GM21529 (cell line): ENCODE measurements at regions not wholly inside any gene's neighbourhood (a gene's known extent, or its start where the extent isn't known, plus 50 kb on each side); places are given as distances from the start of the nearest gene placed in this dataset.

ENCODE experiments used
- ATAC-seq: cut with Tn5 transposase; IDR thresholded peaks from one replicate; pipeline ENCODE4 v1.9.1; 2021; ENCODE audit not compliant: unreplicated experiment

DNA sequence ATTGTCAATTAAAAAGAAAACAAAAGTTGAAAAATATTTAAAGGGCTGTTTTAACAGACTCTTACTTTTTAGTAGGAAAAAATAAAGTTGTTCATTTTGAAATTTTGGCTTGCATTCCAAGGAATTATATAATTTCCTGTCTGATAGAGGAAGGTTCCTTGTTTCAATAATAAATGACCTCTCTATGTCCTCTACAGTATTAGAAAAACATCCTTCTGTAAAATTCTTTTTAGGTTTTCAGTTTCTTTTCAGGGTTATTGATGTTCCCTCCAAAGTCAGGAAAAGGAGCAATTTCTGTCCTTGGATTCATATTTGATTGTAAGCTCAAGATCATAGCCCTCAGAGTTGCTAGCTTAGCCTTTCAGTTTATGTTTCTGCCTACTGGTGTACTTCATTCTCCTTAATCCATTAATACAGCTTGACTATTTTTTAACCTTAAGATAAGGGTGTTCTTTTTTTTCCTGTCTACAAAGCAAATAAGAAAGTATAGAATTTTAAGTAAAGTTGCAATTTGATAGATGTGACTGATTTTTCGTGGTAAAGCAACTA is 125.2 kb upstream of the COL3A1 start:
- ATAC-seq = no peak

DNA sequence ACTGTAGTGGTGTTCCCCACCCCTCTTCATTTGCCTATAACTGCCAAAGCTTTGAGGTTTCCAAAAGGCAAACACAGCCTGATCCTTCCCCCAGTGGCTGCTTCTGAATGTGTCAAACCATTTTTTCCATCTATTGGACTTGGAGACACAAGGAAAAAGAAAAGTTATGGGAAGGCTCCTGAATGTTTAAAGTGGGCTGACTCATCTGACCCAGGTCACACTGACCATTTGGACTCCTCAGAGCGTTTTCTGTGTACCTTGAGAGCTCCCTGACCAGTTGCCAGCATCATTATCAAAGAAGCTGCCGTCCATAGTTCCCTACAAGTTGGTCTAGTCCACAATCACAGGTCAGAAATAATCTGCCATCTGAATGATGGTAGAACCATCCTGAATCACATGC is 123.4 kb upstream of the COL3A1 start:
- no peak for ATAC-seq

DNA sequence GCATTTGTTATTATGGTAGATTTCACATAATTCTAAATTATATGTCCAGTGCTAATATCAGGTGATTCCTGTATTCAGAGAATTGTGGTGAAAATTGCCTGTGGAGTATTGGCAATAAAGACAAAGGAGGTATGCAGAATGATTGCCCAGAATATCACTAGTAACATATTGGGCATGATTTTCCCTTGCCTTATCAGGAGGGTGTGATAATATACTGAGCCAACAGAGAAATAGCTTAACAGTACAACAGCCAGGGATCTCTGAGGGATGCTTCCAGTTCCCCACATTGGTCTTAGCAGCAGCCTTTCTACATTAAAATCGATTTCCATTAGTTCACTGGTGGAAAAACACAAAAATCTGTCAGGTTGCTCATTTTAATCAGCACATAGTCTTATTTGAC is 122.9 kb upstream of the COL3A1 start:
- no peak for ATAC-seq

DNA sequence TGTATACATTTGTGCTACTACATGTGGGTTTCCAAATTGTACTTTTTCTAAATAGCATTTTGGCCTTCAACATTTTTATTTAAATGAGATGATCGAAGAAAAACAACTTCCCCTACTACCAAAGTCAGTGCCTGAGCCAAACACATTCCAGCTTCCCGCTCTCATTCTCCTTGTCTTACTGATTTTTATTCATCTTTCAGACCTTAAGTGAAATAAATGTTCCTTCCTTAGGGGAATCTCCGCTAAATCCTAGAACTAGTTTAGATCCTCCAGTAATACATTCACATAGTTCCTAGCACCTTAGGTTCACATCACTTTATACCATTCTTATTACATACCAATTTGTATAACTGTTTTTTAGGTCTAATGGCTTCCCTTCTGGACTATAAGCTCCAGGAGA is 122.3 kb upstream of the COL3A1 start:
- no peak for ATAC-seq

DNA sequence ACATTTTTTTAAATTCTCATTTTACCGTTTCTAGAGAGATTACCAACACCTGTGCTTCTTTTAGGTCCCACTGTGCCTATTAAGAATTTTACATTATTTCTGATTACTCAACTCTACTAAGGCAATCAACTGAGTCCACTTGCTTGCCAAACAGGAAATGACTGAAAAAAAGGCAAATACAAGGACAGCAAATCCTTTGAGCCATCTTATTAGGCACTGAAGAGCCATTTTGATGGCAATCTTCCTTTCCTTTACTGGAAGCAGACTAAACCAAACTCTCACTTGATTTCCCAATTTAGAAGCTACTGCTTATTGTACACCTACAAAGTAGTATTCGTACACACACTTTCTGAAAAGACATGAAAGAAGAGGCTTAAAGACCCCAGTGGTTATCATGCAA is 121.4 kb upstream of the COL3A1 start:
- no peak for ATAC-seq

DNA sequence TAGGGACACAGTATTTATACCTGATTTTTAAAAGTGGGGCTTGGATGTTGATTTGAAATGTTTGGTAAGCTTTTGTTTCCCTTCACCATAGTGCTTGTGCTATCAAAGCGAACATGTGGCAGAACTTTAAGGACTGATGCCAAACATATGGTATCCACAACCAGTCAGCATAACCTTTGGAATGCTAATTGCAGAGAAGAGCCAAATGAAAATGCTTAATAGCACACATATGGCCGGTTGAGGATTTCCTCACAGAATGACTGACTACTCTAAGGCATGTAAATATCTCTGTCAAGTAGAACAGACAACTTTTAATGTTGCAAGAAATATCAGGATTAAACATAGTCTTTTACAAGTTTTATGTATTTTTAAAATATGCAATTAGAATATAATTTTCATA is 120.9 kb upstream of the COL3A1 start:
- no peak for ATAC-seq

DNA sequence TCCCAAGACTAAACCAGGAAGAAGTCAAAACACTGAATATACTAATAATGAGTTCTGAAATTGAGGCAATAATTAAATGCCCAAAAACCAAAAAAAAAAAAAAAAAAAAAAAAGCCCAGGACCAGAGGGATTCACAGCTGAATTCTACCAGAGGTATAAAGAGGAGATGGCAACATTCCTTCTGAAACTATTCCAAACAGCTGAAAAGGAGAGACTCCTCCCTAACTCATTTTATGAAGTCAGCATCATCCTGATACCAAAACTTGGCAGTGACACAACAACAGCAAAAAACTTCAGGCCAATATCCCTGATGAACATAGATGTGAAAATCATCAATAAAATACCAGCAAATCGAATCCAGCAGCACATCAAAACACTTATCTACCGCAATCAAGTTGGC is 108.5 kb upstream of the COL3A1 start:
- no peak for ATAC-seq

DNA sequence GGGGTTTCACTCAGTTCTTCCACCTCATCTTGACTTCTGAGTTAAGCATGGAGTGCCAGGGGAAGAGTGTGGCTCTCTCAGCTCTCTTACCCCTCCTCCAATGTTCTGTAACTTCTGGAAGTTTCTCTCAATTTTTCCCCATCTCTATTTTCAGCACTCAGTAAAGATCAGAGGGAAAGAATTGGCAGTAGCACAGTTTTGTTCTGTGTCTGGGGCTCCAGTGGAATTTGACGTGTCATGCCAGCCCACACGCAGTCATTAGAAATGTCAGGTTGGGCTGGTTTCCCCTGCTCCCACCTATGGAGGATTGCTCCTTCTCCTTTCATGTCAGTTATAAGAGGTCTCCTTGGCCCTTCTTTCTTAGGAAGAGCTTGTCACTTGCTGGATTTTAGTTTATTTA is 104.6 kb upstream of the COL3A1 start:
- no peak for ATAC-seq

DNA sequence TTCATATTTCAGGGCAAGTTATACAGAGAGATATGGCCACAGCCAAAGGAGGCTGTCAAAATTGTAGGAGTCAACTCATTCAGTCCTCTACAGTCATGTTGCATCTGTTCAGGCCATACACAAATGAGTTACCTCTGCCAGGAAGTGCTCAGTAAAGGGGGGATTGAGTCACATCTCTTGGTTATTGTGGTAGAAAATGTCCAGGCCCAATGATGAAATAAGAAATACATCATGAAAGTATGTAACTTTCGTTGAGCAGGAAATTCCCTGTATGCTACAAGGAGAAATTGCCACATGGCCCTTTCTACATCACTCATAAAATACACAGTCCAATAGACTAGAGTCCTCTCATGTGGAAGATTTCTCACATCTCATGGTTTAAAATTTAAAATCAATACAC is 103.9 kb upstream of the COL3A1 start:
- ATAC-seq = no peak

DNA sequence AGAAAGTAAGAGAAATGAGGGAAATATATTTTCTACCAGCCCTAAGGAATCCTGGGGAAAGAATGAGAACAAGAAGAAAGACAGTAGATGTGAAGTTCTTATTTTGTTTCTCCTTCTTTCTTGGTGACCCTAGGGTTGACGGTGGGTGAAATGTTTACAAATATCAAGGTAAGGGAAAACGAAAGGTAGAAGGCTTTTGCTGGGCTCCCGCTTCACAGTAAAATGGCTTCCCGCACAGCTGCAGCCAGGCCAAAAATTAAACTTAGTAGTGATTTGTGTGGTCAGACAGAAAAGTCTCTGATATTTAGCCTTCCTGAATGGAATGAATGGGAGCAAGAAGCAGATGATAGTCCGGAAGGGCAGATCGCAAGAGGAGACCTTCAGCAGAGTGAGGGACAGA is 99.1 kb upstream of the COL3A1 start:
- ATAC-seq = no peak

DNA sequence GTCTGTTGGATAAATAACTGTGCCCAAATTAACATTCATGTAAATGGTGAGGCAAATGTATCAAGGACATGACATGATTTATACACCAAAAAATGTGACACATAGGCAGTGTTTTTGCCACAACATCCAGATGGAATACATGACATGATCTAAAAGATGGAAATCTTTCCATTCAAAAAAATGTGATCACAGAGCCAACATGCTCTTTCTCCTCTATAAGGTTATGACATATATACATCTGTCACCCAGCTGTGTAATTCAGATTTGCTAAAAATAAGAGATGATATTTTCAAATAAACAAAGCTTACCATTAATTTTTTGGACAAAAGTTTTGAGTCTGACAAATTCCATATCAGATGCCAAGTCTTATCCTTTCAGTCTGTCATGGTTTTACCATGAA is 95.5 kb upstream of the COL3A1 start:
- ATAC-seq = no peak

DNA sequence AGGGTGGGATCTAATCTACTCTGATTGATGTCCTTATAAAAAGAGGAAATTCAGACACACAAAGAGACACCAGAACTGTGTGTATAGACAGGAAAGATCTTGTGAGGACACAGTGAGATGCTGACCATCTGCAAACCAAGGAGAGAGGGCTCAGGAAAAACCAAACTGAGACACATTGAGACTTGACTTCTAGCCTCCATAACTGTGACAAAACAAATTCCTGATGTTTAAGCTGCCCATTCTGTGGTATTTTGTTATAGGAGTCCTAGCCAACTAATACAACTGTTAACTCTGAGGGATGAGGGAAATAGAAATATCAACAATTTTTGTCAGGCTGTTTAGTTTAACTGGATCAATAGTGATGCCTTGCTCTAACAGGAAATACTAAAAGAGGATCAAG is 93.4 kb upstream of the COL3A1 start:
- no peak for ATAC-seq

DNA sequence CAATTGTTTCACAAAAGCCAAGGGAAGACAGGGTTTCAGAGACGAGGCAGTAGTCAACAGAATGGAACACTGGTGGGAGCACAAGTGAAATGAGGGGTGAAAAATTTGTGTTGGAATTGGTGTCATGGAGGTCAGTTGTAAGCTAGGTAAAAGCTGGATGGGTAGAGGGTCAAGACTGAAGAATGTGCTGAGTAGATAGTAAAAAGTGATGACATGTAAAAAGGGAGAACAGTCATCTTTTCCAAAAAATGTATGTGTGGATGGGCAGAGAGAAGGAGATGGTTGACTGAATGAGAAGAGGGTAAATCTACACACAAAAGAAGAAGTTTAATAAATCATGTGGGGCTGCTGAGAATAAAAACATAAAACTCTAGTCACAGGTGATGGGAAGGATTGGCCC is 92.7 kb upstream of the COL3A1 start:
- ATAC-seq = no peak

DNA sequence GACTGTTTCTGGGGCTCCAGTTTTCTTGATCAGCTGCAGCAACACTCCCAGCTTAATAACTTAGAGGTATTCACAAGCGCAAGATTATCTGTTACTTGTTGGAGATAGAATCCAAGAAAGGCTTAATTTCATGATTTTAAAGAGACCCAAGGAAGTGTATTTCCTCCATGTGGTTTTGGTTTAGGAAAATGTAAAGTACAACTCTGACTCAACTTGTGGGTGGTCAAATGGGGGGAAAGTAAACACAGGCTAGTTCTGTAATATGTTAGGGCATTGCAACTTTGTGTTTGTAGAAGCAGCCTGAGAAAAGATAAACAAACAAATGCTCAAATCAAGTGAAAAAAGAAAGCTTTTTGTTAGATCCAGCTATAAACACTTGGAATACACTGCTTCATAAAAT is 90.1 kb upstream of the COL3A1 start:
- ATAC-seq = no peak

DNA sequence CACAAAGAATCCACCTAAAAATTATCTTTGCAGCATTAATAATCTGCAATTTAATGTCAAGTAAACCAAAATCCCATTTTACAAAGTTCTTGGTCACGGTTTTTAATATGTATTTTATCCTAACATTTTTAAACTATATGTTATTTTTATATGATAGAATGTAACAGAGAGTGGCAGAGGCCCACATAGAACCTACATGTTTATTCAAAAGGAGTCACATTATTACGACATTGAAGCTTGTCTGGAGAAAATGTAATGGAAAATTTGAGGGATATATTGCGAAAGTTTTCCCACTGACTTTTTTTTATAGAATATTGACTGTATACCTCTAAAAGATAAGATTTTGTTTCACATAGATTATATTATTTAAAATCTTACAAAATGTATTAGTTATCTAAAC is 89.7 kb upstream of the COL3A1 start:
- ATAC-seq = no peak

DNA sequence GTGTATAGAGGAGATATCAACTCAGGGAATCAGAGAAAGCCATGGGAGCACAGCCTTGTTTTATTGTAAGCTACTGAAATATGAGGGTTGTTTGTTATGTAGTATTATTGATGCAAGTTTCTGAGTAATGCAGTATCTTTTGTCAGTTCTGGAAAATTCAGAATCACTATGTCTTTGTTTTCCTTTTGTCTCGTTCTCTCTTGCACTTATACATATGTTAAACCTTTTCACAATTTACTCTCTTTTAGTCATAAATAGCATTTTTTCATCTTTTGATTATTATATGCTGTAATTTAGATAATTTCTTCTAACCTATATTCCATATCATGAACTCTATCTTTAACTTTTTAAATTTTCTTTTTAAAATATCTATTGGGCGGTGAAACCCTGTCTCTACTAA is 85.0 kb upstream of the COL3A1 start:
- ATAC-seq = no peak

DNA sequence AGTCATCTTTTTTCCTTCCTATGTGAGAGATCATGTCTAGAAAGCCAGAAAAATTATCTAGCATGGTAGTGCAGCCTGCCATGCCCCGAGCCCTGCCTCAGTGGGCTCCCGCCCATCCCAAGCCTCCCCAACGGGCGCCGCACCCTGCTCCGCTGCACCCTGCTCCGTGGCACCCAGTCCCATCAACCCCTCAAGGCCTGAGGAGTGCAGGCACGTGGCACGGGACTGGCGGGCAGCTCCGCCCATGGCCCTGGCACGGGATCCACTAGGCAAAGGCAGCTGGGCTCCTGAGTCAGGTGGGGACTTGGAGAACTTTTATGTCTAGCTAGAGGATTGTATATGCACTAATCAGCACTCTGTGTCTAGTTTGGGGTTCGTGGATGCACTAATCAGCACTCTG is 83.4 kb upstream of the COL3A1 start:
- ATAC-seq = no peak

DNA sequence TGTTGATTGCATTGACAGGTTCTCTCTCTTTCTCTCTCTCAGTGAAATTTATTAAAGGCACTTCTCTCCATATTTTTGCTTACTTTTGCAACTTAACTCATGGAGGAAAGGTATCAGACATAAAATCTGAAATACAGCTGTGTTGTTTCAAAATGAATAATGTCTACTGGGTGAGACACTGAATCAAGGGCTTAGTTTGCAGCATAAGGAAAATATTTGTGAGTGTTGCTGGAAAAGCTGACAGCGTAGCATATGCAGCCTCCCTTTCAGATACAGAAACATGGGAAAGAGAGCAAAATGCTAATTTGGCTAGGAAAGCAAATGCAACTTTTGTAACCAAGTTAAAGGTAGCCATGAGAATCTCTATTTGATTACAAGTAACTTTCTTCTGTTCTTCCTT is 81.5 kb upstream of the COL3A1 start:
- ATAC-seq = no peak

DNA sequence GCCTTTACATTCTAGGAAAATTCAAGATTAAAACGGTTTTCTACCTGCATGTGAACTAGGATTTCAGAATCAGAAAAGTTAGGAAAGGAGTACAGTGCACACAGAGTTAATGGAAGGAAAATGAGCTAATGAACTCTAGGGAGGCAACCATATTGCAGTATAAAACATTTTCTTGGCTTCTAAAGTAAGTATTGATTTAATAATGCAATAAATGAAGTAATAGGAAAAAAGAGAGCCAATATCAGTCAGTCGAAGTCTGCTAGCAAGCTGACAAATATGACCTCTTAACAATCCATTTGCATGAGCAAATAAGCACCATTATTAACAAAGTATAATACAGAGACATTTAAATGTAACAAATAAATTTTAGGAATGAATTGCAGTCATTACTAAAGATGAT is 80.2 kb upstream of the COL3A1 start:
- no peak for ATAC-seq

DNA sequence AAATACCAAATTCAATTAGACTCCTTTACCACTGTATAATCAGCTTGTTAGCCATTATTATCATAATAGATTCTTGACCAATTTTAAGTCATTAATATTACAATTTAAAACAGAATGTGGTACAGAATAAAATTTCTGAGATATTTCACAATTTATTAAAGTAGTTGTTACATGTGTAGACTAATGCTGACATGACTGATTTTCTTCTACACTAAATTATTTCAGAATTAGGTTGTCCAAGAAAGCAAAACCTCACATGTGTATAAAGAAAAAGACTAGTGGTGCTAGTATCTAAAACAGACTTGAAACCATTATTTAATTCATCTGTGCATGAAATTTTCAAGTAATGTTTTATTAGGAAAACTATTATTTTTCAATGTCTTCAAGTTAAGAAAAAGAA is 79.2 kb upstream of the COL3A1 start:
- ATAC-seq = no peak

DNA sequence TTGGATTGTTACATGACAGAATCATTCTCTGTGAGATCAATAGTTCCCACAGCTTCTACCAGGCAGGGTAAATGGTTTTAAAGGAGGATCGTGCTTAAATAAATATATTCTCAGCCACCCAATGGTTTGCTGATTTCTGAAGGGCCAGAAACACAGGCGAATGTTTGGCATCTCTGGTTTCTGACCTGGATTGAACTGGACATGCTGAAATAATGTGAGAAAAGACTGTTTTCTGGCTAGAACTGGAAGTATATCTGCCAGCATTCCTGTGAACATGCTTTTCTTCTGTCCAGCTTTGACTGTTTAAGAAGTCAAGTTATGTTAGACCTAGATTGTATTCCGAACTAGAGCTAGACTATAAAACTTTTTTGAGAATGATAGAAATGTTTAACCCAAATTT is 77.1 kb upstream of the COL3A1 start:
- no peak for ATAC-seq

DNA sequence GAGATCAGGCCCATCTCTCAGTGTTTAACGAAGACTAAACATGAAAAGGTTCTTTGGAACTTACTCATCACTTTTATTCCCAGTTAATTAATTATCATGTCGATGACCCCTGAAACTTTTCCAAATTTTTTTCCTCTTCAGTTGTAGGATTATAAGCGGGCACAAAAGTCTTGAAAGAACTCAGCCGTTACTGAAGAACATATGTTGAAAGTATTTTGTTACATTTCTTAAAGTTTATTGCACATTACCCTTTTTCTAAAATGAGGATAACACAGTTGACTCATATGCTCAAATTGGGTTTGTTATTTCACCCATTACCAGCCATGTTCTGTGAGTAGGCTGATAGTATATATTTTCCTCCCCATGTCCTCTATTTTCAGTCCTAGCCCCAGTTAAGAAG is 75.9 kb upstream of the COL3A1 start:
- no peak for ATAC-seq

DNA sequence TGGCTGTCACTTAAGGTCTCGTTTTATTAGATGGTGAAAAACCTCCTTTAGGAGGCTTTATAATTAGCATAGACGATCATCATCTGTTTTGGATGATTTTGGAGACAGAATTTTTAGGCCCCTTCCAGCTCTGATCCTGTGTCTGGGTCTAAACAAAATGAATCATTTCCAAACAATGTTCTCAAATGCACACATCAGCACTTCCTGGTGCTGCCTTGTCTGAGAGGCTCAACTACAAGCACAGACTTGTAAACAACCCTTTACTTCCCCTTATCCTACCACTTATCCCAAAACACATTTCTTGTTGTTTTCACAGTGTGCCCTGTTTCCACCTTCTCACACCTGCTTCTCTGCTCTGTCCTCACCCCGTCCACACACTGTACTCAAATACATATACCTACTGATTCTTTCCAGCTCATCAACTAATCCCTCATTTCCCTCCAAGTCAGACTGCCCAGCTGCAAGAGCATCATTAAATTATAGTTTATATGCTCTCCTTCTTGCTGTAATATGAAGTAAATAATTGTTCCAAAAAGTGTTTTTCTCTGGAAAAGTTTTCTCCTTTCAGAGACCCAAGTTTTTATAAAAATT is 71.2 kb upstream of the COL3A1 start:
- no peak for ATAC-seq

DNA sequence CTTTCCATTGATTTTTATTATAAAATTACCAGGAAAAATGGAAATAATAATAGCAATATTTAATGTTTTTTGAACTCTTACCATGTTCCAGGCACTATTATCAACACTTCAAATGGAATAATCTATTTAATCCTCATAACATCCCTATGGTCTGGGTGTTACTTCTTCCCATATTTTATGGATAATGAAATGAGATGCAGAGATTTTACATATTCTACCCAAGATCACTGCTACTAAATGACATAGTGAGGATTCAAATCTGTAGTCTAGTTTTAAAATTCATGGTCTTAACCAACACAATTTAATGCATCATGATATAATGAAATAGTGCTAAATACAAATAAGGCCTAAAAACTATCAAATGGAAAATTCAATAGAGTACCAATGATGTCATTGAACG is 70.4 kb upstream of the COL3A1 start:
- ATAC-seq = no peak
